HUDEP-2 (cell line): ENCODE measurements at regions not wholly inside any gene's neighbourhood (a gene's known extent, or its start where the extent isn't known, plus 50 kb on each side); places are given as distances from the start of the nearest gene placed in this dataset.
"Not testable (repeated sequence)": the region's sequence is repeated elsewhere in the genome, so short reads cannot be mapped to it uniquely, and the experiment has no call there.

Experiments used
- DNase-seq, 76 experiments: peaks; one replicate each; lab custom pipeline; 2025; ENCODE audit not compliant: unreplicated experiment in 76 of 76; lab: John Stamatoyannopoulos, UW

DNA sequence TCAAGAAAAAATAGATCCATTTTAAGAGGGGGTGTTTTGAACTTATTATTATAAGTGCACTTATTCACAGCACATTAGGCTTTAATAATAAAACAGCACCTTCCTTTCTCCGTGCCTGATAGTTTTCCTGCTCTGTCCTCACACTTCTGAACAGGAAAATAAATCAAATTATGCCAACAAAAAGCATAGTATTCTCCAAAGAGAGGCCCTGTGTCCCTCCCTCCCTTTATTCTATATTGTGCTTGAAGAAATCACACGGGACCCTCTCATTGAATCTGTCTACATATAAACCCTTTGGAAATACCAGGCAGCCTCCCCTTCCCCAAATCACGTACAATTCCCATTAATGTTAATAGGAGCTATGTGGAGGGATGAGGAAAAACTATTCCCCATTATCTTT is 462.9 kb upstream of the NRSN1 start:
- no peak for DNase-seq

DNA sequence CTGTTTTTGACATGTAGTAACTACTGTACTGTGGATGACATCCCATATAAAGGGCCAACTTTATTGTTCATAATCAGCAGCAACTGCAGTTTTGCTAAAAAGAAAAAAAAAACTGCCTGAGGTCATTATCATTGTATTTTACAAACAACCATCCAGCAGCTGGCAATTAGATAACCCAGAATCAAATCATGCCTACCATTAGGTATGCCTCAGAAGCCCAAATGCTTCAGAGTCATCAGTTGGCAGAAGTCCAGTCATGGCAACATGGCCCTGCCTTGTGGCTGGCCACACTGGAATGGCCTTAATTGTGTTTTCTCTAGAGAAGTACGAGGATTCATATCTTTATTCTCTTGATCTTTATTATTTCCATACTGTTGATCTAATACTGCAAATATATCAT is 462.4 kb upstream of the NRSN1 start:
- DNase-seq, result peak in 1 of 76 experiments; percentile 6

GRCh38 chr6:23665911-23666310 is 460.1 kb upstream of the NRSN1 start:
- DNase-seq, result not testable (repeated sequence)

DNA sequence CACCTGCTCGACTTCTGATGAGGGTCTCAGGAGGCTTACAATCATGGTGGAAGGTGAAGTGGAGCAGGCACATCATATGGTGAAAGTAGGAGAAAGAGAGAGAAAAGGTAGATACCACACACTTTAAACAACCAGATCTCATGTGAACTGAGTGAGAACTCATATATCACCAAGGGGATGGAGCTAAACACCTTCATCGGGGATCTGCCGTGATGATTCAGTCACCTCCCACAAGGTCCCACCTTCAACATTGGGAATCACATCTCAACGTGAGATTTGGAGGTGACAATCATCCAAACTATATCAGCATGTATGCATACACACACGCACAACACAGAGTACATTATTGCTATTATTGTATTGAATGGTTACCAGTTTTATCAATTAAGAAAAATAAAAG is 453.3 kb upstream of the NRSN1 start:
- DNase-seq, result no peak

DNA sequence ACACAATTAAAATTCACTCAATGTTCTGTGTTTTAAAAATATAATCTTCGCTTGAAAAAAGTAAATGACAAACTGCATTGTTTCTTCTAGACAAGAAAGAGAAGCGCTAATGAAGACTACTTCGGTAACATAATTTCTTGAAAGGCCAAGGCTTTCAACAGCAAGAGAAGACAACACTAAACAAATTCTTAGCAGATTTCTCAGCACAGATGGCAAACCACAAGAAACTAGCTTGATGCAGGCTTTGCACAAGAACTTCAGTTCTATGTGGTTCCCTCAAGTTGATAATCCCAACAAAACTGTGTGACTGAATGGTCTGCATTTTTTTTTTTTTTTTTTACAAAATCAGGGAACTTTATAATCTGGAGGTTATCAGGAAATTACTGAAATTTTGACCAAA is 447.4 kb upstream of the NRSN1 start:
- DNase-seq, result no peak

DNA sequence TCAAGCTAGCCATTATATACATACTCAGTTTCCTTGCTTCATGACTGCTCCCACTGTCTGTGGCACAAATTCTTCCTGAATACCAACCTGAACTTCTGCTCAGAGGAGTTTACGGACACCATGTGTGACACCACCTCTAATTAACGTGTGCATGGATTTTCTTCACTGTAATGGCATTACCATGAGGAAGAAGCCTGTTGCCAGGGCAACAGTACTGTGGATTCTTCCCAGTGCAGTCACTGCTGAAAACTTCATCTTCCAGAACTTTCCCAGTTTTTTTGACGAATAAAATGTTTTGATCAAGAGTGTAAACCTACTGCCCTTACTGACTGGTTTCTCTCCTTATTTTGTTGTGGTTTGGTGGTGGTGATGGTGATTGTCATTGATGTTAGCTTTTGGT is 444.3 kb upstream of the NRSN1 start:
- DNase-seq, result no peak

GRCh38 chr6:23688650-23689049 is 437.4 kb upstream of the NRSN1 start:
- no peak for DNase-seq

DNA sequence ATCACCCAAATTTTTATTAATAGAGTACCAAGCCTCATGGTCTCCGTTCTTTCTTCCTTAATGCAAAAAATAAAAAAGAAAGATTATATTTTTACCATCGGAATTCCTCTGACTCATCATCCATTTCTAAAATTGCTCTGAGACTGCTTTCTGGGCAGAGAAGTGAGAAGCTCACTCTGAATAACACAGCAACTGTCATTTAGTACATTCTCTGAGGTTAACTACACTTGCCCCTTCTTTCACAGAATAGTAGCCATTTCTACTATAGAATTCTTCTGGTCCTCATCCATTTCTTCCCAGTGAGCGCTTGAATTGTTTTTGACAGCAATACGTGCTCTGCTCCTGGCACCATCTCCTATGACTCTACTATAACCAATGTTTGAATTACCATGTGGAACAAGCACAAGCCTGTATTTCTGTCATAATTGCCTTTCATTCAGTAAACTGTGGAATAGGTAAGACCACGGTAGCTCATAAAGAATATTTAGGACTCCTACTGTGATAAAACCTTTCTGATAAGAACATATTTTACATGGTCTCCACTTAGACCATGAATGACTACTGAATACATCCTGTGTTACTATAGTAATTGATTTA is 435.5 kb upstream of the NRSN1 start:
- DNase-seq, result no peak

- no peak for DNase-seq
These were observed 433.8 kb upstream of the NRSN1 start for GRCh38 chr6:23692184-23692583.

GRCh38 chr6:23696992-23697391 is 429.0 kb upstream of the NRSN1 start:
- DNase-seq, result no peak

GRCh38 chr6:23704479-23705052 is 421.4 kb upstream of the NRSN1 start:
- no peak for DNase-seq

- DNase-seq, result no peak
These were observed 420.3 kb upstream of the NRSN1 start for GRCh38 chr6:23705697-23706096.

- no peak for DNase-seq
These were observed 413.3 kb upstream of the NRSN1 start for GRCh38 chr6:23712756-23713155.

- no peak for DNase-seq
These were observed 412.8 kb upstream of the NRSN1 start for GRCh38 chr6:23713211-23713610.

GRCh38 chr6:23728707-23729106 is 397.3 kb upstream of the NRSN1 start:
- DNase-seq, result peak in 61 of 76 experiments; percentile 2 to 85 (median 49)

DNA sequence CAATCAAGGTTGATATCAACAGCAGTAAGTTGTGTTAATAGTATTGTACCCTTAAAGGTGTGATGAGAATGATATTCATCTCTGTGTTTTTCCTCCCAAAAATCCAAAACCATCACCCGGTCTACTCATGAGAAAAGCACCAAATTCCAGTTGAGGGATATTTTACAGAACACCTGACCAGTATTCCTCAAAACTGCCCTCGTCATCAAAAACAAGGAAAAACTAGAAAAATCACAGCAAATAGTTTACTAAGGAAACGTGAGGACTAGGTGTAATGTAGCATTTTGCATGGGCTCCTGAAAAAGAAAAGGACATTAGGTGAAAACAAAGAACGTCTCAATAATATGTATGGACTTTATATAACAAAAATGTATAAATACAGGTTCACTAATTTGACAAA is 394.4 kb upstream of the NRSN1 start:
- no peak for DNase-seq

- no peak for DNase-seq
These were observed 393.5 kb upstream of the NRSN1 start for GRCh38 chr6:23732521-23732920.

DNA sequence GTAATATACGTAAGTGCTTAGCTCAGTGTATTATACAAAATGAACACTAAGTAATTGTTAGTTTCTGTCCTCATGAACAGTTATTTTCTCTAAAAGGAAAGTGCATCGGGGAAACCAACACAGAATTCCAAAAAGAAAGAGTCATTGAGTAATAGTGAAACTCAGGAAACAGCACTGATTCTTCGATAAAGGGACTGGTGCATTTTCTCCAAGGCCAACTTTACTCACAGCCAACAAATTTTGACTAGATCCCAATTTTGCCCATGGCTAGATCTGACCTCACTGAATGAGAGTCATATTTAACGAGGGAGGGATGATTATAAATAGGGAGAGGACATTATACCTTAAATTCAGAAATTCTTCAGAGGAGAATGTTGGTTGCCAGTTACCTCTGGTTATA is 390.9 kb upstream of the NRSN1 start:
- DNase-seq, result no peak

DNA sequence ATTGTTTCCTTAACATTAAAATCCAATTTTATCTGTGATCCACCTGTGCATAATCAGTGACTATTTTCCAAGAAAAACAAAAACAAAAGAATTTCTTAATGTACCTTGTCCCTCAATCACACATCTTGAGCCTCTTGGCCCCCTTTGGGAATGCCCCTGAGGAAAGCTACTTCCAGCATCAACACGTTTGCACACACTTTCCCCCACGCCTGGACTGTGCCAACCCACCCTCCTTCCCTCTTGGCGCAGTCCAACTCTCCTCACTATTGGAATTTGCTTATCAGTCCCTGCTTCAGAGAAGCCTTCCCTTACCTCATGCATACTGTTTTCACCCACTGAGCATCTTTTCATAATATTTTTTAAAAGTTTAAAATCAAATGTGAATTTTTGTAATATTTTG is 389.4 kb upstream of the NRSN1 start:
- DNase-seq, result no peak

GRCh38 chr6:23747239-23747638 is 378.8 kb upstream of the NRSN1 start:
- DNase-seq, result no peak

GRCh38 chr6:23752414-23752813 is 373.6 kb upstream of the NRSN1 start:
- no peak for DNase-seq

GRCh38 chr6:23754197-23754596 is 371.8 kb upstream of the NRSN1 start:
- DNase-seq, result peak in 1 of 76 experiments; percentile 7

- DNase-seq, result no peak
These were observed 350.9 kb upstream of the NRSN1 start for GRCh38 chr6:23775127-23775526.
